Hepatocyte (in vitro differentiated cells): ENCODE measurements at regions not wholly inside any gene's neighbourhood (a gene's known extent, or its start where the extent isn't known, plus 50 kb on each side); places are given as distances from the start of the nearest gene placed in this dataset. TPM values are rescaled to one million over a fixed set of nuclear protein-coding genes. Genes with fewer than 3 reads are reported as not detected.

Experiments
- DNase-seq: peaks from one replicate; pipeline ENCODE4 v3.0.0-alpha.2; 2016; ENCODE audit warnings: low spot score
- H2AFZ ChIP-seq: fragments of 200-600 bp; sonication (generic); 2 replicates; pipeline ENCODE4 v1.6.0; 2016; ENCODE audit warnings: antibody characterized with exemption, mild to moderate bottlenecking
- H3K27ac ChIP-seq: fragments of 200-600 bp; sonication (generic); 2 replicates; pipeline ENCODE4 v1.5.1; 2016; ENCODE audit warnings: mild to moderate bottlenecking
- H3K27me3 ChIP-seq: fragments of 200-600 bp; sonication (generic); 2 replicates; pipeline ENCODE4 v1.6.1; 2016
- H3K36me3 ChIP-seq: fragments of 200-600 bp; sonication (generic); replicated peaks from 2 replicates; pipeline ENCODE4 v1.5.1; 2016; ENCODE audit warnings: low read depth; ENCODE audit not compliant: insufficient read depth
- H3K4me1 ChIP-seq: fragments of 200-600 bp; sonication (generic); 2 replicates; pipeline ENCODE4 v1.5.1; 2016; ENCODE audit warnings: mild to moderate bottlenecking, moderate library complexity; ENCODE audit not compliant: insufficient read depth
- H3K4me2 ChIP-seq: fragments of 200-600 bp; sonication (generic); 2 replicates; pipeline ENCODE4 v1.6.0; 2016
- H3K4me3 ChIP-seq: fragments of 200-600 bp; sonication (generic); 2 replicates; pipeline ENCODE4 v1.5.1; 2016; ENCODE audit warnings: mild to moderate bottlenecking
- H3K79me2 ChIP-seq: fragments of 200-600 bp; sonication (generic); 2 replicates; pipeline ENCODE4 v1.6.0; 2017; ENCODE audit warnings: mild to moderate bottlenecking
- H3K9me2 ChIP-seq: fragments of 200-600 bp; sonication (generic); replicated peaks from 2 replicates; pipeline ENCODE4 v1.6.0; 2017; ENCODE audit warnings: mild to moderate bottlenecking; ENCODE audit not compliant: insufficient read depth
- H3K9me3 ChIP-seq: fragments of 200-600 bp; sonication (generic); 2 replicates; pipeline ENCODE4 v1.5.1; 2016; ENCODE audit warnings: low read depth, mild to moderate bottlenecking
- H4K20me1 ChIP-seq: fragments of 200-600 bp; sonication (generic); 2 replicates; pipeline ENCODE4 v1.6.0; 2016; ENCODE audit warnings: mild to moderate bottlenecking; ENCODE audit not compliant: insufficient read depth, poor library complexity, severe bottlenecking
- EZH2 ChIP-seq: fragments of 200-600 bp; sonication (generic); IDR thresholded peaks from 2 replicates; pipeline ENCODE4 v1.6.1; 2016; ENCODE audit warnings: antibody characterized with exemption, mild to moderate bottlenecking, borderline replicate concordance
- EZH2phosphoT487 ChIP-seq: fragments of 200-600 bp; sonication (generic); IDR thresholded peaks from one replicate; pipeline ENCODE4 v1.6.1; 2018; ENCODE audit warnings: antibody characterized with exemption, mild to moderate bottlenecking, low read depth, moderate library complexity; ENCODE audit not compliant: unreplicated experiment, severe bottlenecking
- WGBS: methylation state at CpG from one replicate; pipeline ENCODE4 v1.1.6; 2016; ENCODE audit warnings: low lambda C conversion rate; ENCODE audit errors: missing lambda C conversion rate; 5-methylcytosine and 5-hydroxymethylcytosine counted together
- small RNA-seq: library from RNA; depleted of rRNA; stranded (forward); fragments of <200 nt; gene quantifications from one replicate; pipeline ENCODE3, GENCODE V24; 2014
- TF ChIP-seq, protein P1 (sequence below): fragments of 200-600 bp; sonication (generic); IDR thresholded peaks from 2 replicates; pipeline ENCODE4 v1.5.1; 2016; ENCODE audit warnings: antibody characterized with exemption, mild to moderate bottlenecking; ENCODE audit not compliant: poor library complexity

DNA sequence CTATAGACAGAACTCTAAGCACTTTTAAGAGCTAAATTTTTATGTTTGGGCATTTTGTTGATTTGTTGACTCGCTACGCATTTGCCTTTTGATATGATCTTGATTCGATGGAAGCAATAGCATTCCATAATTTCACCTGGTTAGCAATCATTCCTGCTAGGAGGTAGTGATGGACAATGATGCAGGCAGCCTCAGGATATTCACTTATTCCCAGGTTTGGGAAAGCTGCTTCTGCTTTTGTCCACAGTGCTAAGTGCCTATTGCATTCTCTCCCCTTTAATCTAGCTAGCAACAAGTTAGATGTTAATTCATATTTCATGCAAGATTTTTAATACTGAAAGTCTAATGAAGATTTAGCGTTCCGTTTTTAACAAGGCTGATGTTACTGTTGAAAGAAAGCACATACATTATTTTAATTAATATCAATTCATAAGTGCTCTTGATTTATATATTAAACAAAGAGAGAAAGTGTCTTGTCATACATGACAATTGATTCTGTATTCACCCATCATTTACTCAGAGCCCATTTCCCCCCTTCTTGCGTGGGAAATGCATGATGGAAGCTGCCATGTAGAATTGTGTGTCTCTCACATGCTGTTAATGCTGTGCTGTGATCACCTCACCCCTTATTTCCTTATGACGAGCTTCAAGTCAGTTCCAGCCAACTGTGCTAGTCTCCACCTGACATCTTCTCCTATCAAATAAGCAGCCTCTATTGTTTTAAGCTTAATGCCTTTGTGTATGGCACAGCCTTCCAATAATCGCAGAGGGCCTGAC, 53.0 kb upstream of the TMCO5A start:
- H3K27me3 ChIP-seq: peaks cover 4% of the 10 kb centered on the region
- H3K4me1 ChIP-seq: peaks cover 3% of the 10 kb centered on the region
- H2AFZ ChIP-seq: no peak overlapping the region
- no peak overlapping the region for H3K27ac ChIP-seq
- 87% methylated on average over 8 of the region's 8 CpGs for WGBS
- H3K4me2 ChIP-seq: no peak overlapping the region
- no peaks in the 10 kb centered on the region for H3K9me2 ChIP-seq
- H3K79me2 ChIP-seq: no peaks in the 10 kb centered on the region
- H3K9me3 ChIP-seq: no peaks in the 10 kb centered on the region
- TF ChIP-seq EZH2 (no peak), EZH2phosphoT487 (no peak)
- TF ChIP-seq, protein P1, sequence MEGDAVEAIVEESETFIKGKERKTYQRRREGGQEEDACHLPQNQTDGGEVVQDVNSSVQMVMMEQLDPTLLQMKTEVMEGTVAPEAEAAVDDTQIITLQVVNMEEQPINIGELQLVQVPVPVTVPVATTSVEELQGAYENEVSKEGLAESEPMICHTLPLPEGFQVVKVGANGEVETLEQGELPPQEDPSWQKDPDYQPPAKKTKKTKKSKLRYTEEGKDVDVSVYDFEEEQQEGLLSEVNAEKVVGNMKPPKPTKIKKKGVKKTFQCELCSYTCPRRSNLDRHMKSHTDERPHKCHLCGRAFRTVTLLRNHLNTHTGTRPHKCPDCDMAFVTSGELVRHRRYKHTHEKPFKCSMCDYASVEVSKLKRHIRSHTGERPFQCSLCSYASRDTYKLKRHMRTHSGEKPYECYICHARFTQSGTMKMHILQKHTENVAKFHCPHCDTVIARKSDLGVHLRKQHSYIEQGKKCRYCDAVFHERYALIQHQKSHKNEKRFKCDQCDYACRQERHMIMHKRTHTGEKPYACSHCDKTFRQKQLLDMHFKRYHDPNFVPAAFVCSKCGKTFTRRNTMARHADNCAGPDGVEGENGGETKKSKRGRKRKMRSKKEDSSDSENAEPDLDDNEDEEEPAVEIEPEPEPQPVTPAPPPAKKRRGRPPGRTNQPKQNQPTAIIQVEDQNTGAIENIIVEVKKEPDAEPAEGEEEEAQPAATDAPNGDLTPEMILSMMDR: no peak
- no peak for DNase-seq
- no peaks in the 10 kb centered on the region for H3K36me3 ChIP-seq
- no peak overlapping the region for H3K4me3 ChIP-seq
- no peaks in the 10 kb centered on the region for H4K20me1 ChIP-seq

DNA sequence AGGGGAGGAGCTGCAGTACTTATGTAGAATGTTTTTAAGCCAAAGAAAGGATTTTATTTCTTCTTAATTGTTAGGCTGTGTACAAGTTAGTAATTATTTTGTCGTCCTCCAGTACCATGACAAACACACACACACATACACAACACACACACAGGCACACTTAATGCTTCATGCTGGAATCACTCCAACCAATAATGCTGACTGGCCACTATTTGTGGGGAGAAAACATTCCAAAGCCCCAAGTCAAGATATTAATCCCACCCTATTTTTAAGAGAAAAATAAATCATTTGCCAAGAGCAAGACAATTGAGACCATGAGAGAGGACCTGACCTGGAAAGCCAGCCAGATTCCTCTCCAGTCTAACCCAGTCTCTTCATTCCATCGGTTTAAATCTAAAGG, 51.8 kb upstream of the TMCO5A start:
- TF ChIP-seq, protein P1: no peak
- no peak for TF ChIP-seq EZH2
- TF ChIP-seq EZH2phosphoT487: no peak
- Histone ChIP-seq H4K20me1 (no peaks in the 10 kb centered on the region), H3K27ac (no peak overlapping the region), H3K36me3 (no peaks in the 10 kb centered on the region), H3K4me3 (no peak overlapping the region), H3K4me1 (peaks cover 3% of the 10 kb centered on the region), H3K27me3 (peaks cover 4% of the 10 kb centered on the region), H3K9me2 (no peaks in the 10 kb centered on the region), H3K4me2 (no peak overlapping the region), H3K79me2 (no peaks in the 10 kb centered on the region), H2AFZ (no peak overlapping the region), H3K9me3 (no peaks in the 10 kb centered on the region)
- WGBS: 86% methylated on average over 2 of the region's 2 CpGs
- no peak for DNase-seq

Small RNA genes lying in the stretch of these regions (small RNA-seq; reads per million reads assigned to genes)
- gene RF00017: not detected
